H4 (cell line): ENCODE measurements at regions not wholly inside any gene's neighbourhood (a gene's known extent, or its start where the extent isn't known, plus 50 kb on each side); places are given as distances from the start of the nearest gene placed in this dataset.
"Not testable (repeated sequence)": the region's sequence is repeated elsewhere in the genome, so short reads cannot be mapped to it uniquely, and the experiment has no call there.

Experiments
- DNase-seq: peaks from one replicate; pipeline ENCODE4 v3.0.0-alpha.2; 2015; ENCODE audit warnings: low spot score

GRCh38 chr11:114805431-114805830 is 127.1 kb downstream of the NXPE2 start:
- DNase-seq, result not testable (repeated sequence)

GRCh38 chr11:114811971-114812370 is 133.6 kb downstream of the NXPE2 start:
- no peak for DNase-seq

- no peak for DNase-seq
Measured at GRCh38 chr11:114812733-114813132, 134.4 kb downstream of the NXPE2 start.

GRCh38 chr11:114813189-114813718 is 134.9 kb downstream of the NXPE2 start:
- no peak for DNase-seq

GRCh38 chr11:114815176-114815575 is 136.8 kb downstream of the NXPE2 start:
- no peak for DNase-seq

- no peak for DNase-seq
Measured at GRCh38 chr11:114815761-114816160, 137.4 kb downstream of the NXPE2 start.

- DNase-seq, result no peak
Measured at GRCh38 chr11:114816791-114817190, 138.5 kb downstream of the NXPE2 start.

- DNase-seq, result no peak
Measured at GRCh38 chr11:114818382-114818781, 140.1 kb downstream of the NXPE2 start.

GRCh38 chr11:114819028-114819427 is 140.7 kb downstream of the NXPE2 start:
- DNase-seq, result peak; percentile 23

GRCh38 chr11:114820621-114821020 is 142.3 kb downstream of the NXPE2 start:
- DNase-seq, result no peak

GRCh38 chr11:114821621-114822412 is 143.5 kb downstream of the NXPE2 start:
- DNase-seq, result peak; percentile 13

- DNase-seq, result no peak
Measured at GRCh38 chr11:114826910-114827442, 148.6 kb downstream of the NXPE2 start.

- DNase-seq, result no peak
Measured at GRCh38 chr11:114827736-114828135, 149.4 kb downstream of the NXPE2 start.

- DNase-seq, result no peak
Measured at GRCh38 chr11:114832532-114833125, 154.3 kb downstream of the NXPE2 start.

- DNase-seq, result no peak
Measured at GRCh38 chr11:114836161-114836560, 157.8 kb downstream of the NXPE2 start.

GRCh38 chr11:114844896-114845295 is 166.6 kb downstream of the NXPE2 start:
- no peak for DNase-seq

GRCh38 chr11:114845766-114846415 is 167.6 kb downstream of the NXPE2 start:
- DNase-seq, result no peak

GRCh38 chr11:114846416-114846791 is 168.1 kb downstream of the NXPE2 start:
- DNase-seq, result peak; percentile 90

GRCh38 chr11:114847306-114847975 is 169.1 kb downstream of the NXPE2 start:
- DNase-seq, result no peak

- no peak for DNase-seq
Measured at GRCh38 chr11:114848027-114848426, 169.7 kb downstream of the NXPE2 start.

GRCh38 chr11:114857281-114857680 is 179.0 kb downstream of the NXPE2 start:
- DNase-seq, result no peak

- no peak for DNase-seq
Measured at GRCh38 chr11:114864896-114865295, 186.6 kb downstream of the NXPE2 start.
